ENCODE measurements at regions not wholly inside any gene's neighbourhood (a gene's known extent, or its start where the extent isn't known, plus 50 kb on each side); places are given as distances from the start of the nearest gene placed in this dataset.
A peak's percentile ranks its signal among the peaks of the same experiment; 100 is the strongest.

DNA sequence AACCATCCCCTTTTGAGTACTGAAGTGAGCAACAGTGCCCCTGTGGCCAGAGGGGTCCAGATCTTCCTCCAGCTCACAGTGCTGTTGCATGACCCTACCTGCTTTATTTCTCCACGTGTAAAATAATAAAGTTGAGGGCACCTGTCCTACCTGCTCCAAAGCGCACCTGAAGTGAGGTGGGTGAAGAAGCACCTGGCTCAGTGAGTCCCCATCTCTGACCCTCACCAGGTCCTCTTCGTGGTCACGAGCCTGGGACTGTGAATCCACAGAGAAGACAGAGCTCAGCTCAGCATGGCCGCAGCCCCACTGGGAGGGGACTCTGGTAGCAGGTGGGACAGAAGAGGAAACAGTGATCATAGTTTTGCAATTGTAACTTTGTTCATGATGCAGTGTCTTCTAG is 976.7 kb upstream of the TMEM132C start:
- intact Hi-C loops (cut with DNase I; ENCODE audit: low total_unique reads), result loop anchor here (5.0 kb wide), 1 partner anchor 183 kb away; no protein-coding TSS in a partner anchor

DNA sequence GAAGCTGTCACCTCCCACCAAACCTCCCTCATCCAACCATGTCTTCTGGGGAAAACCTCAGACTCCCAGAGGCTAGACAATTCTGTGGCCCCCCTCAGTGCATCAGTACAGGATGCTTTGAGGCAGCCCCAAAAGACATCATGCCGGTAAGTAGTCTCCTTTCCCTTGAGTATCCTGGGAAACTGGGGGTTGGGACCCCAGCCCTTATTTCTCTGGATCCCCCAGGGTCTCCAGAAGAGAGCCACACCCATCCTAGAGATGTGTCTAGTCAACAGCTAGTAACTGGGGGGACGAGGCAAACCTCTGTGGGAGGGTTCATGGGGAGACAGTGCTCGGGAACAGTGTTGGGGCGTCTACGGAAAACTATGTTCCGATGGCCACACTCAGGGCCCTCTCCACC is 974.2 kb upstream of the TMEM132C start:
- Histone ChIP-seq H3K9me3 (no peaks in the 10 kb centered on the region), H3K36me3 (no peaks in the 10 kb centered on the region), H3K4me3 (no peak overlapping the region), H3K4me1 (no peaks in the 10 kb centered on the region), H3K27ac (no peak overlapping the region), H3K27me3 (no peaks in the 10 kb centered on the region)
- intact Hi-C loops (cut with DNase I; ENCODE audit: low total_unique reads), result loop anchor here (5.0 kb wide), 1 partner anchor 185 kb away; no protein-coding TSS in a partner anchor
- in situ Hi-C loops (cut with MboI; ENCODE audit: low sequenced_read_pairs in 4 of 4), result loop anchor here in 3 of 4 donors (10.0 to 25.0 kb wide), 2 partner anchors 180 to 188 kb away; no protein-coding TSS in a partner anchor
- TF ChIP-seq, protein P1, sequence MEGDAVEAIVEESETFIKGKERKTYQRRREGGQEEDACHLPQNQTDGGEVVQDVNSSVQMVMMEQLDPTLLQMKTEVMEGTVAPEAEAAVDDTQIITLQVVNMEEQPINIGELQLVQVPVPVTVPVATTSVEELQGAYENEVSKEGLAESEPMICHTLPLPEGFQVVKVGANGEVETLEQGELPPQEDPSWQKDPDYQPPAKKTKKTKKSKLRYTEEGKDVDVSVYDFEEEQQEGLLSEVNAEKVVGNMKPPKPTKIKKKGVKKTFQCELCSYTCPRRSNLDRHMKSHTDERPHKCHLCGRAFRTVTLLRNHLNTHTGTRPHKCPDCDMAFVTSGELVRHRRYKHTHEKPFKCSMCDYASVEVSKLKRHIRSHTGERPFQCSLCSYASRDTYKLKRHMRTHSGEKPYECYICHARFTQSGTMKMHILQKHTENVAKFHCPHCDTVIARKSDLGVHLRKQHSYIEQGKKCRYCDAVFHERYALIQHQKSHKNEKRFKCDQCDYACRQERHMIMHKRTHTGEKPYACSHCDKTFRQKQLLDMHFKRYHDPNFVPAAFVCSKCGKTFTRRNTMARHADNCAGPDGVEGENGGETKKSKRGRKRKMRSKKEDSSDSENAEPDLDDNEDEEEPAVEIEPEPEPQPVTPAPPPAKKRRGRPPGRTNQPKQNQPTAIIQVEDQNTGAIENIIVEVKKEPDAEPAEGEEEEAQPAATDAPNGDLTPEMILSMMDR (IDR thresholded peaks at IDR 0.05 in 4 of 5, conservative IDR thresholded peaks at IDR 0.05 in 1 of 5), result no peak
- TF ChIP-seq POLR2A (IDR thresholded peaks at IDR 0.05), result no peak
- DNase-seq (no peak), ATAC-seq (no peak)

More for the DNA sequence above, 976.7 kb upstream of the TMEM132C start:
- TF ChIP-seq POLR2A (IDR thresholded peaks at IDR 0.05), result no peak
- H3K4me1 ChIP-seq, result no peaks in the 10 kb centered on the region
- H3K9me3 ChIP-seq, result no peaks in the 10 kb centered on the region
- DNase-seq (no peak), ATAC-seq (no peak)
- no peak overlapping the region for H3K27ac ChIP-seq
- no peaks in the 10 kb centered on the region for H3K36me3 ChIP-seq
- no peaks in the 10 kb centered on the region for H3K27me3 ChIP-seq
- no peak overlapping the region for H3K4me3 ChIP-seq
- in situ Hi-C loops (cut with MboI; ENCODE audit: low sequenced_read_pairs in 4 of 4), result loop anchor here in 3 of 4 donors (10.0 to 25.0 kb wide), 2 partner anchors 178 to 185 kb away; no protein-coding TSS in a partner anchor

DNA sequence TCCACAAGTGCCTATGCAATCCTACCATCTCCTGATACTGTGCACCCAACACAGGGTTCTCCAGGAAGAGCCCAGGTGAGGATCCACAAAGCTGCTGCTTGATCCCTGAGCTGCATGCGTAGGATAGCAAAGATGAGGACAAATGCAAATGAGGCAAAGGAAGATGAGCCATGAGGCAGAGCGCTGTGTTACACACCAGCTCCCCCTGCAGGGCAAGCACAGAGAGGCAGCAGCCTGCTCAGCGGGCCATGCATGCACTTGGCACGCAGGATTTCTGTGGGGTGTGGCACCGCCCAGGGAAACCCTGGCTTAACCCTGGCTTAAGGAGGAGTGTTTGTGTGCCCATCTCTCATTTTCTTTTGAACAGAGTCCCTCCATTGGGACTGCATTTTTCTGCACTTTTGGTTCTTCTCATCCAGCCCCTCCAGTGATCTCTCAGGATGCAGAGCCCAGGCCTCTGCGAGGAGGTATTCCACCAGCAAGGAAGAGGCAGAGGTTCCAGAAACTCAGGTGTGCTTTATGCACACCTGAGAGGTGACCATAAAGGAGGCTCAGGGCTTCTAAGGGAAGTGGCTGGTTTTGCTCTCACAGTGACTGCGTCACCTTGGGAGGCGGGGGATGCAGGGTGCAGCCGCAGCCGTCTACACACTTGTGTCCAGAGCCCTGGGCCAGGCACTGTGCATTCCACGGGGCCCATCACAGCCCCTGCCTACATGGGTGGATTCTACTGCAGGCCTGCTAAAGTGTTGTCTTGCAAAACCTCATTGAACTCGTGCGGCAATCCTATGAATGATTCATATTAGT is 973.3 kb upstream of the TMEM132C start:
- in situ Hi-C loops (cut with MboI; ENCODE audit: low sequenced_read_pairs in 4 of 4) (loop anchor here in 3 of 4 donors (10.0 to 25.0 kb wide), 2 partner anchors 181 to 189 kb away; no protein-coding TSS in a partner anchor), intact Hi-C loops (cut with DNase I; ENCODE audit: low total_unique reads) (loop anchor here (5.0 kb wide), 1 partner anchor 186 kb away; no protein-coding TSS in a partner anchor)
- no peaks in the 10 kb centered on the region for H3K27me3 ChIP-seq
- no peak overlapping the region for H3K4me3 ChIP-seq
- H3K27ac ChIP-seq, result no peak overlapping the region
- no peaks in the 10 kb centered on the region for H3K4me1 ChIP-seq
- no peaks in the 10 kb centered on the region for H3K36me3 ChIP-seq
- no peak for ATAC-seq
- no peaks in the 10 kb centered on the region for H3K9me3 ChIP-seq
- DNase-seq, result peak in 1 of 2 donors; percentile 25
- TF ChIP-seq POLR2A (IDR thresholded peaks at IDR 0.05), result no peak
- TF ChIP-seq, protein P1 (IDR thresholded peaks at IDR 0.05 in 4 of 5, conservative IDR thresholded peaks at IDR 0.05 in 1 of 5), result peak; percentile 19 to 58 (median 42)

DNA sequence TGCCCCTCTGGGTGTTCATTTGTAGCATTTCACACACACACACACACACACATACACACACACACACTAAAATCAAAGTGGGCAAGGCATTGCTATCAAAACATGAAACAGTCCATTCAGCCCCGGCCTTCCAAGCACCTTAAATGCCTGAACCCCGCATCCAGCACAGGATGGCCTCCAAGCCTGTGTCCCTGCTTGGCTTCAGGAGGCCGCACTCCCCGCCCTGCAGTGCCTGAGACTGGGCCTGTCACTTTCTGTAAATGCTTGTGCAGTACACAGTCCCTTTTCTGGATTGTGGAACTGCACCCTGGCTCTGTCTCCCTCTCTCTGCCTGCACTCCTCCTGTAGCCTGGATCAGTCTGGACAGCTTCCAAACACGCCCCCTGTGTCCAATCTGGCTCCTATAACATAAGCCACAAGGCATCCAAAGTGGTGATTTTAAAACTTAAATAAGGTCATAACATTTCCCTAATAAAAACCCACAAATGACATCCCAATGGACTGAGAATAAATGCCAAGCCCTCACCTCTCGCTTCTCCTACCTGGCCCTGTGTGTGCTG is 972.2 kb upstream of the TMEM132C start:
- H3K9me3 ChIP-seq, result no peaks in the 10 kb centered on the region
- no peaks in the 10 kb centered on the region for H3K4me1 ChIP-seq
- DNase-seq, result no peak
- TF ChIP-seq, protein P1 (IDR thresholded peaks at IDR 0.05 in 4 of 5, conservative IDR thresholded peaks at IDR 0.05 in 1 of 5), result no peak
- TF ChIP-seq POLR2A (IDR thresholded peaks at IDR 0.05), result no peak
- H3K27ac ChIP-seq, result no peak overlapping the region
- no peaks in the 10 kb centered on the region for H3K36me3 ChIP-seq
- in situ Hi-C loops (cut with MboI; ENCODE audit: low sequenced_read_pairs in 4 of 4), result loop anchor here in 3 of 4 donors (10.0 to 25.0 kb wide), 2 partner anchors 182 to 190 kb away; no protein-coding TSS in a partner anchor
- H3K4me3 ChIP-seq, result no peak overlapping the region
- intact Hi-C loops (cut with DNase I; ENCODE audit: low total_unique reads), result loop anchor here (5.0 kb wide), 1 partner anchor 187 kb away; no protein-coding TSS in a partner anchor
- no peaks in the 10 kb centered on the region for H3K27me3 ChIP-seq
- no peak for ATAC-seq

DNA sequence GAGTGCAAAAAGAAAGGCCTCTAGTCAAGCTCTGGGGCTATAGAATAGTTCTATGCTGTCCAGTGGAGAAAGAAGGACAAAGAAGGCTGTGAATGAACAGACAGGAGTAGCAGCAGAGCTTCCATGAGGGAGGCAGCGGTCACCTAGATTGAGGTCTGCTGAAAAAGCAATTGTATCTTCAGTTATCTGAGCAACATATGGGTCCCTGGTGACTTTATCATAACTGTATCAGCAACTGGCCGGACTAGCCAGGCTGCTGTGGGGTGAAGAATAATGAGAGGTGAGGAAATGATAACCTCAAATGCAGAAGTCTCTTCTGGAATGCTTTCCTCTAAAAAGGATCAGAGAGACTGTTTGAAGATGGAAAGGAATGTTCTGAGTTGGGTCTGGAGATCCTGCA is 971.3 kb upstream of the TMEM132C start:
- DNase-seq (no peak), ATAC-seq (no peak)
- H3K4me1 ChIP-seq, result no peaks in the 10 kb centered on the region
- H3K27ac ChIP-seq, result no peak overlapping the region
- no peak for TF ChIP-seq POLR2A (IDR thresholded peaks at IDR 0.05)
- TF ChIP-seq, protein P1 (IDR thresholded peaks at IDR 0.05 in 4 of 5, conservative IDR thresholded peaks at IDR 0.05 in 1 of 5), result no peak
- H3K9me3 ChIP-seq, result no peaks in the 10 kb centered on the region
- H3K36me3 ChIP-seq, result no peaks in the 10 kb centered on the region
- intact Hi-C loops (cut with DNase I; ENCODE audit: low total_unique reads), result no loop called here
- H3K27me3 ChIP-seq, result no peaks in the 10 kb centered on the region
- in situ Hi-C loops (cut with MboI; ENCODE audit: low sequenced_read_pairs in 4 of 4), result loop anchor here in 3 of 4 donors (10.0 to 25.0 kb wide), 2 partner anchors 183 to 191 kb away; no protein-coding TSS in a partner anchor
- no peak overlapping the region for H3K4me3 ChIP-seq

All from gastrocnemius medialis (tissue), 4 donors.